GM12878 (cell line): ENCODE measurements at regions not wholly inside any gene's neighbourhood (a gene's known extent, or its start where the extent isn't known, plus 50 kb on each side); places are given as distances from the start of the nearest gene placed in this dataset.
A peak's percentile ranks its signal among the peaks of the same experiment; 100 is the strongest.

Source experiments
- ASH2L ChIP-seq: fragments of 300-600, 200-600 bp; sonication (generic); IDR thresholded peaks from 2 replicates; pipeline ENCODE4 v1.6.1; 2017; ENCODE audit warnings: low read depth, mild to moderate bottlenecking, borderline replicate concordance
- BCL11A ChIP-seq: IDR thresholded peaks from 2 replicates; pipeline ENCODE4 v1.6.1; 2011; ENCODE audit warnings: low read depth, low read length
- CBX5 ChIP-seq: sonication (generic); IDR thresholded peaks from 2 replicates; pipeline ENCODE4 v1.6.1; 2016; ENCODE audit warnings: low read depth, moderate library complexity, mild to moderate bottlenecking, inconsistent platforms
- CHD2 ChIP-seq: IDR thresholded peaks from 2 replicates; pipeline ENCODE4 v1.6.1; 2011; ENCODE audit warnings: low read depth, low read length, improper control_type of control experiment, borderline replicate concordance
- EED ChIP-seq: sonication (generic); IDR thresholded peaks from 2 replicates; pipeline ENCODE4 v1.6.1; 2016; ENCODE audit warnings: antibody characterized with exemption, low read depth
- LARP7 ChIP-seq: fragments of 450-650 bp; IDR thresholded peaks from 2 replicates; pipeline ENCODE4 v1.6.1; 2017; ENCODE audit warnings: mild to moderate bottlenecking
- MAX ChIP-seq: IDR thresholded peaks from 2 replicates; pipeline ENCODE4 v1.6.1; 2012; ENCODE audit warnings: low read depth, low read length, improper control_type of control experiment
- NFXL1 ChIP-seq: fragments of 450-650 bp; IDR thresholded peaks from 2 replicates; pipeline ENCODE4 v1.6.1; 2017; ENCODE audit warnings: antibody characterized with exemption, mild to moderate bottlenecking, borderline replicate concordance
- PML ChIP-seq: IDR thresholded peaks from 2 replicates; pipeline ENCODE4 v1.6.1; 2012; ENCODE audit warnings: low read length, inconsistent platforms
- RAD21 ChIP-seq: IDR thresholded peaks from 2 replicates; pipeline ENCODE4 v1.6.1; 2011; ENCODE audit warnings: mild to moderate bottlenecking, low read depth, low read length, moderate library complexity; ENCODE audit not compliant: insufficient read depth
- RBBP5 ChIP-seq: fragments of 200-600 bp; sonication (generic); conservative IDR thresholded peaks from 2 replicates; pipeline ENCODE4 v1.6.1; 2016
- RELB ChIP-seq: fragments of 450-650 bp; IDR thresholded peaks from 2 replicates; pipeline ENCODE4 v1.6.1; 2017; ENCODE audit warnings: low read depth, mild to moderate bottlenecking, moderate library complexity
- RFX5 ChIP-seq: IDR thresholded peaks from 2 replicates; pipeline ENCODE4 v1.6.1; 2011; ENCODE audit warnings: low read depth, low read length, improper control_type of control experiment
- RUNX3 ChIP-seq: IDR thresholded peaks from 2 replicates; pipeline ENCODE4 v1.6.1; 2012; ENCODE audit warnings: low read length, inconsistent platforms
- SIX5 ChIP-seq: IDR thresholded peaks from 2 replicates; pipeline ENCODE4 v1.6.1; 2011; ENCODE audit warnings: mild to moderate bottlenecking, low read depth, low read length, moderate library complexity; ENCODE audit not compliant: severe bottlenecking
- SRF ChIP-seq, 2 experiments: IDR thresholded peaks; 2 replicates each; pipeline ENCODE4 v1.6.1; 2011; ENCODE audit warnings: low read depth in 2 of 2, low read length in 2 of 2, mild to moderate bottlenecking in 1 of 2, moderate library complexity in 1 of 2
- WRNIP1 ChIP-seq: IDR thresholded peaks from 2 replicates; pipeline ENCODE4 v1.6.1; 2011; ENCODE audit warnings: low read depth, low read length, improper control_type of control experiment, borderline replicate concordance
- YY1 ChIP-seq: IDR thresholded peaks from 2 replicates; pipeline ENCODE4 v1.6.1; 2011; ENCODE audit warnings: low read depth, mild to moderate bottlenecking, low read length
- ZBTB4 ChIP-seq: fragments of 450-650 bp; formaldehyde crosslinking; IDR thresholded peaks from 2 replicates; pipeline ENCODE4 v1.4.0; 2022; ENCODE audit warnings: mild to moderate bottlenecking, moderate library complexity
- TF ChIP-seq, protein P1 (sequence below): fragments of 450-650 bp; conservative IDR thresholded peaks from 2 replicates; pipeline ENCODE4 v1.6.1; 2017; ENCODE audit warnings: mild to moderate bottlenecking, moderate library complexity
- TF ChIP-seq, protein P2 (sequence below): fragments of 450-650 bp; IDR thresholded peaks from 2 replicates; pipeline ENCODE4 v1.6.1; 2018; ENCODE audit warnings: borderline replicate concordance, mild to moderate bottlenecking; ENCODE audit not compliant: partially characterized antibody

DNA sequence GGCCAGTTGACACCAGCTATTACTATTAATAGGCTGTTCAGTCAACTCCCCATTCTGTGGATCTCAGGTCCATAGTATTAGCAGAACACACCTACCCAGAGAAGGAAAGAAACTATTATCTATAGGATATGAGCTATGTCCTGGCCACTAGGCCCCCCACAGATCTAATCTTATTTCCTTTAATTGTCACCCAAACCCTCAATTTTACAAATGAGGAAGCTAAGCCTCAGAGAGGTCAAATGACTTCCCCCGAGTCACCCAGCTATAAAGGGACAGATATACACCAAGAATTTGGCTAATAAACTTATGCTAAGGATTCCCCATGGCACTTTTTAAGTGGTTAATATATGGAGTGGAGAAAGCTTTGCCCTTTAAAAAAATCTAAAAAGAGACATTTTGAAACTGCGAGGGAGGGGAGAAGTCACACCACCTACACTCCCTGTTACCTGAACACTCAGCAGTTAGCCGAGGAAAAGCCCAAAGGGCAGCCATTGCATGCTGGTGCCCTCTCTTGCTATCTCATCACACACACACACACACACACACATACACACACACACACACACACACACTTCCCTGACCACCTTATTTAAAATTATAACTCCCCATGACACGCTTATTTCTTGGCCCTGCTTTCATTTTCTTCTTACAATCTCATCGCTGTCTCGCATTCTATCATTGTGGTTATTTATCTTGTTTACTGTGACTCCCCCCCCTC is 157.0 kb upstream of the ADO start (continued):
- TF ChIP-seq RFX5 (no peak), RBBP5 (no peak), RELB (0 out of 2 replicates have a peak, but pooled peaks have one; percentile 36), MAX (no peak), SRF (IDR thresholded peaks at IDR 0.05; ENCODE audit: low read depth in 2 of 2, low read length in 2 of 2) (no peak), YY1 (peak; percentile 46; the same call in 1 of the 2 replicates), ASH2L (no peak), LARP7 (no peak), SIX5 (no peak), EED (no peak), NFXL1 (no peak), PML (no peak), RAD21 (no peak), CBX5 (0 out of 2 replicates have a peak, but pooled peaks have one; percentile 25), BCL11A (no peak), RUNX3 (0 out of 2 replicates have a peak, but pooled peaks have one; percentile 34), WRNIP1 (no peak), ZBTB4 (CRISPR knock-in tag) (no peak), CHD2 (no peak)
- TF ChIP-seq, protein P1, sequence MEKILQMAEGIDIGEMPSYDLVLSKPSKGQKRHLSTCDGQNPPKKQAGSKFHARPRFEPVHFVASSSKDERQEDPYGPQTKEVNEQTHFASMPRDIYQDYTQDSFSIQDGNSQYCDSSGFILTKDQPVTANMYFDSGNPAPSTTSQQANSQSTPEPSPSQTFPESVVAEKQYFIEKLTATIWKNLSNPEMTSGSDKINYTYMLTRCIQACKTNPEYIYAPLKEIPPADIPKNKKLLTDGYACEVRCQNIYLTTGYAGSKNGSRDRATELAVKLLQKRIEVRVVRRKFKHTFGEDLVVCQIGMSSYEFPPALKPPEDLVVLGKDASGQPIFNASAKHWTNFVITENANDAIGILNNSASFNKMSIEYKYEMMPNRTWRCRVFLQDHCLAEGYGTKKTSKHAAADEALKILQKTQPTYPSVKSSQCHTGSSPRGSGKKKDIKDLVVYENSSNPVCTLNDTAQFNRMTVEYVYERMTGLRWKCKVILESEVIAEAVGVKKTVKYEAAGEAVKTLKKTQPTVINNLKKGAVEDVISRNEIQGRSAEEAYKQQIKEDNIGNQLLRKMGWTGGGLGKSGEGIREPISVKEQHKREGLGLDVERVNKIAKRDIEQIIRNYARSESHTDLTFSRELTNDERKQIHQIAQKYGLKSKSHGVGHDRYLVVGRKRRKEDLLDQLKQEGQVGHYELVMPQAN, result no peak
- TF ChIP-seq, protein P2, sequence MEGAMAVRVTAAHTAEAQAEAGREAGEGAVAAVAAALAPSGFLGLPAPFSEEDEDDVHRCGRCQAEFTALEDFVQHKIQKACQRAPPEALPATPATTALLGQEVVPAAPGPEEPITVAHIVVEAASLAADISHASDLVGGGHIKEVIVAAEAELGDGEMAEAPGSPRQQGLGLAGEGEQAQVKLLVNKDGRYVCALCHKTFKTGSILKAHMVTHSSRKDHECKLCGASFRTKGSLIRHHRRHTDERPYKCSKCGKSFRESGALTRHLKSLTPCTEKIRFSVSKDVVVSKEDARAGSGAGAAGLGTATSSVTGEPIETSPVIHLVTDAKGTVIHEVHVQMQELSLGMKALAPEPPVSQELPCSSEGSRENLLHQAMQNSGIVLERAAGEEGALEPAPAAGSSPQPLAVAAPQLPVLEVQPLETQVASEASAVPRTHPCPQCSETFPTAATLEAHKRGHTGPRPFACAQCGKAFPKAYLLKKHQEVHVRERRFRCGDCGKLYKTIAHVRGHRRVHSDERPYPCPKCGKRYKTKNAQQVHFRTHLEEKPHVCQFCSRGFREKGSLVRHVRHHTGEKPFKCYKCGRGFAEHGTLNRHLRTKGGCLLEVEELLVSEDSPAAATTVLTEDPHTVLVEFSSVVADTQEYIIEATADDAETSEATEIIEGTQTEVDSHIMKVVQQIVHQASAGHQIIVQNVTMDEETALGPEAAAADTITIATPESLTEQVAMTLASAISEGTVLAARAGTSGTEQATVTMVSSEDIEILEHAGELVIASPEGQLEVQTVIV, result no peak
